ENCODE measurements at regions not wholly inside any gene's neighbourhood (a gene's known extent, or its start where the extent isn't known, plus 50 kb on each side); places are given as distances from the start of the nearest gene placed in this dataset.
"Not testable (repeated sequence)": the region's sequence is repeated elsewhere in the genome, so short reads cannot be mapped to it uniquely, and the experiment has no call there.

DNA sequence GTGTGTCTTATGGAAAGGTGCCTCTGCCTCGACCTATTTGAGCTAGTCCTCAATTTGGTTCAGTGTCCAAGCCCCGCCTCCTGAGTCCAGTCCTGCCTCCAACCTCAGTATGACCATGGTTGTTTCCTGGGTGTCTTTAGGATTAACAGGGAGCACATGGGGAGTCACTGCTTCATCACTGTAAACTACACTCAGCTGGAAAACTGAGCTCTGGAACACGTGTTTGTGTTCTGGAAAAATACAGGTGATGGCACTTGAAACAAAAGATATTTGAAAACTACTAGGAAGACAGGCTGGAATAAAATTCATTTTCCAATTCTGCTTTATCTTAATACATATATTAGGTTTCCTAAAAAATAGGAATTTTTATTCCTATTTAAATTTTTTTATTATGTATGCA is 1187.3 kb upstream of the TMEM132C start:
- no peak for DNase-seq (ENCODE audit: low read depth)

DNA sequence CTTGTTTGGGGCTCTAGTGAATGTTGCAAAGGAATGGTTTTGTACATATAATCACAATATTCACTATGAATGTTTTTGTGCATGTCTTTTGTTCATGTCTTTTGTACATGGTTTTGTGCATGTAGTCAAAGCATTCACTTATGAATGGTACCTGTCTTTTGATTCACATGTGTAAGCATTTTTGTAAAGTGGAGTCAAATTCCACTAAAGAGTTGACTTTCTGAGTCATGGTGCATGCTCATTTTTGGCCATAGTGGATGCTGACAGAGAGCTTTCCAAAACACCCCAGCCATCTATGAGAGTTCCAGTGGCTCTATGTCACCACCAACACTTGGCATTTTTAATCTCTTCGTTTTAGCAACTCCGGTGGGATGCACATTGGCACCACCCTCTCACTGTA is 1185.9 kb upstream of the TMEM132C start:
- DNase-seq (ENCODE audit: low read depth) = no peak

DNA sequence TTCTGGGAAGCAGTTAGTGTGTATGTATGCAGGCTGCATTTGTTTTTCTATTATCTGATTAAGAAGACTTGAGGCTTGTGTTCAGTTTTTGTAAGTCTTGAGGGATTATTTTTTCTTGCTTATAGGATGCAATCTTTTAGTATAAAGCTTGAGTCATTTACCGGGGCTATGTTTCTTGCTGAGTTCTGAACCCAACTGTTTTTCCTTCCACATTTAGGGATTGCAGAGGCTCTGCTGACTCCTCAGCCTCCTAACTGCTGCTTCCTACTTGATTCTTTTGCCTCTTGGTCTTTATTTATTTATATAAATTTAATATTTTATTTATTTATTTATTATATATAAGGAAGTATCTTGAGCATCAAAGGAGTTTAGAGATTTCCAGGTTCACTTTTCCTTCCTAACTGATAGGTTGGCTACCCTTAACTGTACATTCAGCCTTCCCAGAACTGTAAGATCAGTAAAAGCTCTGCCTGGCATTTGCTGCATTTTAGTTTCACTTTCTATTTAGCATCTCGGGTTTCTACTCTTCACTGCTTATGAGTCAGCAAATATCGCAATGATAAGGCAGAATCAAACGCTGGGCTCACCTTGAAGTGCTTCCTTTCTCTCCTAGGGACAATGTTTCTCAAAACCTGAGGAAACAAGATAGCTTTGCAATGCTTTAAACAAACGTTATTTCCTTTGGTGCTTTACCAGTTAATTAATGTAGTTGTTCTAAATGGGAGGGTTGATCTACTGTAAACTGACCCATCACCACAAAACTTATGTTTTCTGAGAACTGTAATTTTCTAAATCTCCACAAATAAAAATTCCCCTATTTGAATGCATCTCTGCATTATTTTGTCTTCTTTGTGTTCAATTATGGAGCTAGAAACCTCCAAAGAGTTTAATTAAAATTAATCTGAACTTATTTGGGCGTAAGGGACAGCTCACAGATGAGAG is 1183.7 kb upstream of the TMEM132C start:
- DNase-seq (ENCODE audit: low read depth) = peak; percentile 84

DNA sequence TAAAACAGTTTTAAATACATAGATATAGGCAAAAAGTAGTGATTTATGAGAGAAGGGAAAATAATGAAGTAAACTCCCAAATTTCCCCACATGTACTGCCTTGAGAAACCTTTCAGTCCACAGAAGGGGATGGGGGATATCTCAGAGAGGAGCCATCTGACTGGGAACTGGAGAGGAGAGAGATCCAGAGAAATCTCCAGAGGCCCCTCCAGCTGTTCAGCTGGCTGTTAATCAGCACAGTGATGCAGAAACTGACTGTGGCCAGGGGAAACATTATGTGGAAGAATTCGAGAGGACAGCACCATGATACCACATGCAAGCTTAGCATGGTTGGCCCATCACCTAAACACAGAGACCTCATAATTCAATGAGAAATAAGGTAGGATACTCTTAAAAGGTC is 1165.9 kb upstream of the TMEM132C start:
- no peak for DNase-seq (ENCODE audit: low read depth)

DNA sequence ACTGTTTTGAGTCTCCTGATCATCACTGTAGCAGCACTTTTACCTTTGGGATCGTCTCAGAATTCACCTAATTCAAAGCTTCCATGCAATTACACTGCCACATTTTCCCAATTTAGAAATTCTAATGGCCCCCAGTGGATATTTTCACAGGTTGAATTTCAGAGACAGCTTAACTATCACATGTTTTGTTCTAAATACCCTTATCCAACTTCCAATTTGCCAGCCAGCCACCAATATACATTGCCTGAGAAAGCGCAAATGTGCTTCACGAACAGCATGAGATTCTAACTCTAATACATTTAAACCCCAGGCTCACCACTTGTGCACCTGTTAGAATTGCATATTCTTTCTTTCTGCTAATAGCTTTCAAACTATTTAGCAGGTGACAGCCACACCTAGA is 1160.9 kb upstream of the TMEM132C start:
- DNase-seq (ENCODE audit: low read depth) = no peak

DNA sequence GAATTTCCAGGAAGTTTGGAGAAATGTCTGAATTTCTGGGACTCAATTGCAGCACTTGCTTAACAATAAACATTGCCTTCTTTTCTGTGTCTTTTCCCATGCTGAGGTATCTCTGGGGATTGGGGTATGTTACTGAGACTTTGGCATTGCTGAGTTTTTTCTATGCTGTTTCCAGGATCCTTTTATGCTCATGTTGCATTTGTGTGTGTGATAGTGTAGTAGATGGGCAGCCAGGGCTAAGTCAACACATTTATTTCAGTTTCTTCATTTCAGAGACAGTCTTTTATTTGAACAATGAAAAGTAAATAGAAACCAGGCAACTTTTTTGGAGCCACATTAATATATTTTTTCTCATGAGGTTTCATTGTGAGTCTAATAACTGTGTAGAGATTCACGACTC is 1160.3 kb upstream of the TMEM132C start:
- DNase-seq (ENCODE audit: low read depth) = no peak

DNA sequence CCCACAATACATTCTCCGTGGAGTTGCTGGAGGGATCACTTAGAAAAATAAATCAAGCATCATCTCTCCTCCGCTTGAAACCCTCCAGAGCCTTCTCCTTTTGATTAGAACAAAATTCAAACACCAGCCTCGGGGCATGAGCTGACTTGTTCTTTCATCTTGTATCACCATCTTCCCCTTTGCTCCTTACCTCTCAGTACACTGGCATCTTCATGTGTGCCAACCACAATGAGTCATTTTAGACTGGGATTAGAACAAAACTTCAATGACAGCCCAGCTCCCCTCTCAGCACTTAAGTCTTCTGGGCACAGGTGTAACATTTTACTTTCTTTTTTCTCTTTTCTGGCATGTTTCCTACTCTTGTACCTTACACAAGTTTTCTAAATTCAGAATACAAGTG is 1159.2 kb upstream of the TMEM132C start:
- DNase-seq (ENCODE audit: low read depth) = no peak

DNA sequence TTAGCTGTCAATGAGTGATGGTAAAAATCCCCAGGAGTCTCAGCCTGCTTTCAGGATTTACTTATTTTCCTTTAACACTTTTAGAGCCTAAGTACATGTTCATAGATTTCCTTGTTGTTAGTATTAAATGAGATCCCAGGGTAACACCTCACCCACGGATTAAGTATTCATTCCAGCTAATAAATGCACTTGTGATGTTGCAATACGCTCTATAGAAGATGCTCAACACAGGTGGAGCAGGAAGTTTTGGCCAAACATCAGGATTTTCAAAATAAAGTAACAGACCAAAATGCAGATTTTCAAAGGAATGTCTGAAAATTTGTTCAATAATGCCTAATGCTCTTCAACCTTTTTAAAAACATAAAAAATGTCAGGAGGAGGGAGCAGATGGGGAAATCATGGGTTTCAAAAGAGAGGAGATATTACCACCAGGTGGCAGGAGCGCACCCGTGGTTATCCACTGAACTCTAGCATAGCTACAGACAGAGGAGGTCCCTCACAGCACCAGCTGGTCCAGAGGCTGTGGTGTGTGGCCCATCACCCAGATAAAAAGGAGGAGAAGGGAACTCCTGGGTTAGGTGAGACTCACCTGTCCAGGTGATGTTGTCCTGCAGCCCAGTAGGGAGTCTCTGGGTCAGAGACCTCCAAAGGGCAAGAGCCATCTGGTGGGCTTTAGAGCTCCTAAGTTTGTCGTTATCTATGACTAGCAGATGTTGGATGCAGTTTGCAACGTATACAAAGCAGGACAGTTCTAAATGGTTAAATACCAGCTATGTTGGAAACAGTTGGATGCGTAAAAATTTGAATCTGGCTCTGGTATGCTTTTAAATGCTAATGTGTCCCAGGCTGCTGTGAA is 1158.4 kb upstream of the TMEM132C start:
- DNase-seq (ENCODE audit: low read depth) = peak; percentile 42

DNA sequence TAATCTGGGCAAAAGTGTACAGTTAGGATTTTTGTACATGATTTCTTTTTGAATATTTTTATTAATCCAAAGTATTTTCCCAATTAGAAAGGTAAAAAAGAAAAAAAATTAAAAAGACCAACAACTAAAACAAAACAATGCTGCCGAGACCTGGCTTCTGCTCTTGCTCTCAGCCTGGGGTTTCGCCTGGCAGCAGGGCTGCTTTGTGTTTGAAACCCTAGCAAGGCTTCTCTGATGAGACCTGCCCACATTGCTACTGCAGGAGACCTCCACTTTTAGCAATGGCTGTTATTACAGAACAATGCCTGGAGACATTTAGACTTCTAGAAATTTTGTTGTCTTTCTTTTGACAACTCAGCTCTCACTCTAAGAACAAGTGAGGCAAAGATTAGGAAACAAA is 1153.0 kb upstream of the TMEM132C start:
- no peak for DNase-seq (ENCODE audit: low read depth)

DNA sequence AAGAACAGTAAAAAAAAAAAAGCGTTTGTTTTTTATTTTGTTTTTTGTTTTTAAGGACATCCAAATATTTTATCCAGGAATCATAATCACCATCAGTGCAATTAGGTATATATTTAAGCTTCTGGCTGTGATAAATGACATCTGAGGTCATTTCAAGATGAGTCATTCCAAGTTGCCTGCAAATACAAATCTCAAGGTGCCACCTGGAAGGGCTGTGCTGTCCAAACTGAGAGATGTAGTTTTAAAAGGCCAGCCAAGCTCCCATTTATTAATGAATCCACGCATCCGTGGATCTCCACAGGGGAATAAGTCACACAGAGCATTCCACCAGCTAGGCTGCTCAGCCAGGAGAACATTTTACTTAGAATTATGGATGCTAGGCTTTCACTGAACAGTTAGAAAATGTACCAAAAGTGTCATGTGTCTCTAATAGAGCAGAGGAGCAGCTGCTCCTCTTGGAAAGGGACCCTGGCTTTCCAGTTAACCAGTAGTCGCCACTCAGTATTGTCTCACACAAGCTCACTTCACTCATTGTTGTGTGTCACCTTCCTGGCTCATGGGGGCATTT is 1151.4 kb upstream of the TMEM132C start:
- DNase-seq (ENCODE audit: low read depth) = no peak

DNA sequence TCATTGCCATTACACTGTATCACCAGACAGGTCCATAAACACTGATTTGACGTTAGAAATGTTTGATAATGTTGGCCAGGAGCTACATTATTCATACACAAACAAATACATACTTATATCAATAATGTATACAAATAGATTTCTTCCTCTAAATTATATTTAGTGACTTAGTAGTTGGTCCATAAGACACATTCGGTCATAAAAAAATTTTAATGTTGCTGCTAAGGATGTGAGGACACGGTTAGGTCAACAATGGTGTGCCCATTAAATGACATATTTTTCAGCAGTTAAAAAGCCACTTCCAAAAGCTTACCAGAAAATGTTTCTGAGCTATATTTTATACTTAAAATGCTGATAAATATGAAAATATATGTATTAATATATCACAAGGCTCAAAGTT is 1148.7 kb upstream of the TMEM132C start:
- no peak for DNase-seq (ENCODE audit: low read depth)

DNA sequence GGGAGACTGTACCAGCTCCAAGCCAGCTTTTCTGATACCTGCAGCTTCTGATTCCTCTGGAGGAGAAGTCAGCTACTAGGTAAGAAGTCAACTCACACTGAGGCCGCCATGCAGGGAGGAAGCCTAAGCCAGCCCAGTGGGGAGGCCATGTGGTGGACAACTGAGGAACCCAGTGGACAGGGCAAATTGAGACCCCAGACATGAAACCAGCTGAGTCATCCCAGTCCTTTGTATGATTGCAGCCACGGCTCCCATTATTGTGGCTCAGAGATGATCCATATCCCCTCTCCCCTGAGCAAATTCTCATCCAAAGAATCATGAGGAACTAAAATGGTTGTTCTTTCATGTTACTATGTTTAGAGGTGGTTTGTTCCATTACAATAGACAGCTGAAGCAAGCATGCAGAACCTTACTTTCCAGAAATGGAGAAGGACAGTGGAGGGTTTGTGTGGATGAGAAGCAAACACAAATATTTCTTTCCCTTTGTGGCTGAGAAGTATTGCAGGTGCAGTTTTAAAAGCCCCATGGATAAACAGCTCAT is 1147.3 kb upstream of the TMEM132C start:
- no peak for DNase-seq (ENCODE audit: low read depth)

DNA sequence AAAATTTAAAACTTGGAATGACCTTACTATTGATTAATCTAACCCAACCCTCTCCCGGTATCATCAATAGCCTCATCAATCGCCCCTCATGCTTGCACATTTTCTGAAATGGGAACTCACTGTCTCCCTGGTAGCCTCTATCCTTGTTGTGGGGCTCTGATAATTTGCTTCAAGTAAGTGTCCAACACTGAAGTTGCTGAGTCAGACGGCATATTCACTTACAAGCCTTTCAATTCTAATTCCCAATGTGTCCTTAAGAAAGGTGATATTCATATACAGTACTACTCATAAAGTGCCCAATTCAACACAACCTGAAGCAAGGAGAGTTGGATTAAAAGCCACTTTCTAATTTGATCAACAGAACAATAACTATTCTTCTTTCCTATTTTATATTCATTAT is 1146.1 kb upstream of the TMEM132C start:
- DNase-seq (ENCODE audit: low read depth) = no peak

DNA sequence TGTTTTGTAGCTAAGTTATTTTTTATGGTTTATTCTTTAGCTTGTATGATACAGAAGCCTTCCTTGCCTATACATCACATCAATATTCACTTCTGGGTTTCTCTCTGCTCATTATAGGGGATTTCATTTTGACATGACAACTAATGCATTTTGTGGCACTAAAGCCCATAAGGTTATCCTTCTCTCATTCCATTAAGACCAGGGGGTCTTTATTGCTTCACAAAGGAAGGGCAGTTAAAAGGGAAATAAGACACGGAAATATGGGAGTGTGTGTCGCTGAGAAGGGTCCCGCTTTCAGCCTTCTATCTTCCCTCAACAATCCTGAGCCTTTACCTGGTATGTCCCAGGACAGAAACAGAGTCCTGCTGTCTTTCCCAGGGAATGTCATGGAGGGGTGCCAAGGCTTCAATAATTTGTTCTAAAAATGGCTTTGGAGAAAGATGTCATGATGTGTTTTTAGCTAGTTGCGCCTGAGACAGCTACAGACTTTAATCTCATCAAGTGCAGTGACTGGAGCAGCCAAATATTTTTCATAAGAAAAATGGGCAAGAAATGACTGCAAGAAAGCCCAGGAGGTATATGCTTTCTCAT is 1145.4 kb upstream of the TMEM132C start:
- no peak for DNase-seq (ENCODE audit: low read depth)

DNA sequence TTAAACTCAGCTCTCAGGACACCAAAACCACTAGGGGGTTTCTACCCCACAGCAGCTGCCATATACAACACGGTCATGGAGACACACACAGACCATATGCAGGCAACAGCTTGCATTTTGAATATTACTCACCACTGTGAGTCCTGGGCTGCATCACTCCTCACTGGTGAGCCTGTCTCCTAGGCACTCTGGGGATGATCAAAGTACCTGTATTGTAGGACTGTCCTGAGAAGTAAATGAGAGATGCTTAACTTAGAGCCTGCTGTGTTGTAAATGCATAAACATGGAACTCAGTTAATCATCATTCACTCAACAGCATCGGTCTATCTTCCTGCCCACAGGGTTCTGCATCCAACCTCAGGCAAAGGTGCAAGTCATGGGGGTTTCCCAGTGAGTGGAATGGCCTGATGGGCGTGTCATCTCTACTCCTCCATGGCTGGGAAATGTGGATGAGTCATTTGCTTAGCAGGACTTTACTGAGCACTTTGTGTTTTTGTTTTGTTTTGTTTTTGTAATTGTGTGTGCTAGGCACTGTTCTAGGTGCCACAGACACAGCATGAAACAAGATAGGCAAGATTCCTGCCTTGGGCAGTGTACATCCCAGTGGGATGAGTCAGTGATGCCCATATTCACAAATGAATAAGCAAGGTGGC is 1141.2 kb upstream of the TMEM132C start:
- DNase-seq (ENCODE audit: low read depth) = peak; percentile 76

DNA sequence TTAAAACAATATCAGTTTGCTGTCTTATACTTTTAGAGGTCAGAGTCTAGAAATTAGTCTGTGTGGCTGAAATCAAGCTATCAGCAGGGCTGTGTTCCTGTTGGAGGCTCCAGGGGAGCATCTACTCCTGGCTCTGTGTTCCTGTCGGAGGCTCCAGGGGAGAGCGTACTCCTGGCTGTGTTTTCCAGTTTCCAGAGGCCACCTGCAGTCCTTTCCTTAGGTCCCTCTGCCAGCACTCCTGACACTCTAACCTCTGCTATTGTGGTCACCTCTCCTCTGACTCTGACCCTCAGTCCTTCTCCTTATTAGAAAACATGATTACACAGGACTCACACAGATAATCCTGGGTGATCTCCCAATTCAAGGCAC is 1140.7 kb upstream of the TMEM132C start:
- DNase-seq (ENCODE audit: low read depth) = no peak

DNA sequence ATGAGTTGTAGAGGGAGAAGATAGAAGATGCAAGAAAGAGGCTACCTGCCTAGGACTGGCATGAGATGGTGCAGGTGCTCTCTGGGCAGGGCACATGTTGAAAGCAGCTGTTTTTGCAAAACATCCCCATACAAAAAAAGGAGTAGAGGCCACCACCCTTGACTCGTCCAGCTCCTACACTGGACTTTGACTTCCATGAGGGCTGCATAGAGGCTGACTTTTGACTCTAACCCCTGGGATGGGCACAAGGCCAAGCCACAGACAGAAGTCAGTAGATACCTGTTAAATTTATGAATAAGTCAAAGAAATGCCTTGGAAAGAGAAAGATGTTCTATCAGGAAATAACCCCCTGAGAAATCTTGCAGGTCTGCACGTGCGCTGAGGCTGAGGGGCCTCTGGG is 1139.1 kb upstream of the TMEM132C start:
- DNase-seq (ENCODE audit: low read depth) = no peak

DNA sequence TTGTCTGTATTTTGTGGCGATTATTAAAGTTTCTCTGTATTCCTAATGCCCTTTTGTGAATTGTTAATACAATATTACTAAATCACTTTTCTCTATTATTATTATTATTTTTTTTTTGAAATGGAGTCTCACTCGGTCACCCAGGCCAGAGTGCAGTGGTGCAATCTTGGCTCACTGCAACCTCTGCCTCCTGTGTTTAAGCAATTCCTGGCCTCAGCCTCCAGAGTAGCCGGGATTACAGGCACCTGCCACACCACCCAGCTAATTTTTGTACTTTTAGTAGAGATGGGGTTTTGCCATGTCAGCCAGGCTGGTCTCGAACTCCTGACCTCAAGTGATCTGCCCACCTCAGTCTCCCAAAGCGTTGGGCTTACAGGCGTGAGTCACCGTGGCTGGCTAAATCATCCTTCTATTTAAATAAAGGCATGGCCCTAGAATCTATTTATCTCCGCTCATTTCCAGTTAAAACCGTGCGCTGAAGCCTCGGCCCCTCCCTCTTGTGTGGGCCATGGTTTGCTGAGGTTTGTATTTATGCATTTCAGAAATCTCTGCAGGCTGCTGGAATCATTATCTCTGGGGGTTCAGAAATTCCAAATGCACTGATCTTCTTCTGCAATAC is 1136.4 kb upstream of the TMEM132C start:
- no peak for DNase-seq (ENCODE audit: low read depth)

DNA sequence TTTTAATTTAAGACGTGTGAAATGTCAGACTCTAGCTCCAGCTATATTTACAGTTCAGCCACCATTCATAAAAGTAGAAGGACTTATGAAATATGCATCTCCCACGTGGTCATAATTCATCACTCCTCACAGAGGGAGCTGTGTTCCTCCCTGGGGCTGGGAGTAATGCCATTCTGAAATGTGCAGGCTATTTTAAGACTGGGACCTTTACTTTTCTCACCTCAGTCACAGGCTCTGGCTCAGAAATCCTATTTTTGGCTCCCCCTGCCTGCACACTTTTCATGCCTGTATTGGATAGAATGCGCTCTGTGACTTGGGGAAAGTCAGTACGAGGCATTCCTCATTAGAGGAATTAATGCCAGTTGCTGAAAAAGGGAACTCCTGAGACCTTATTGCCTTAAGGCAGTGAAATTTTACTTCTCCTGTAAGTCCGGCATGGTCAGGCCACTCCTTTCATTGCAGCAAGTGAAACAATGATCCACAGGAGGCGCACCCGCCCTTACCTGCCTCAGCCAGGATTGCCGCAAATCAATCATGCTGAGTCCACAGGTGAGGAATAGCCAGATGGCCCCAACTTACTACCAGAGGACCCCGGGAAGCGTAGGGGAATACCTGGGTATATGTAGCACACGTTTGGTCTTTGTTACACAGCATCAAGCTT is 1133.2 kb upstream of the TMEM132C start:
- DNase-seq (ENCODE audit: low read depth) = no peak

DNA sequence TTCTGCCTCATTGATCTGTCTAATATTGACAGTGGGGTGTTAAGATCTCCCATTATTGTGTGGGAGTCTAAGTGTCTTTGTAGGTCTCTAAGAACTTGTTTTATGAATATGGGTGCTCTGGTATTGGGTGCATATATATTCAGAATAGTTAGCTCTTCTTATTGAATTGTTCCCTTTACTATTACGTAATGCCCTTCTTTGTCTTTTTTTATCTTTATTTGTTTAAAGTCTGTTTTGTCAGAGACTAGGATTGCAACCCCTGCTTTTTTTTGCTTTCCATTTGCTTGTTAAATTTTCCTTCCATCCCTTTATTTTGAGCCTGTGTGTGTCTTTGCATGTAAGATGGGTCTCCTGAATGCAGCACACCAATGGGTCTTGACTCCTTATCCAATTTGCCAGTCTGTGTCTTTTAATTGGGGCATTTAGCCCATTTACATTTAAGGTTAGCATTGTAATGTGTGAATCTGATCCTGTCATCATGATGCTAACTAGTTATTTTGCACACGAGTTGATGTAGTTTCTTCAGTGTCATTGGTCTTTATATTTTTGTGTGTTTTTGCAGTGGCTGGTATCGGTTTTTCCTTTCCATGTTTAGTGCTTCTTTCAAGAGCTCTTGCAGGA is 1126.0 kb upstream of the TMEM132C start:
- not testable (repeated sequence) for DNase-seq (ENCODE audit: low read depth)
